ENCODE measurements at regions not wholly inside any gene's neighbourhood (a gene's known extent, or its start where the extent isn't known, plus 50 kb on each side); places are given as distances from the start of the nearest gene placed in this dataset.
"Not testable (repeated sequence)": the region's sequence is repeated elsewhere in the genome, so short reads cannot be mapped to it uniquely, and the experiment has no call there.

- no peak for TF ChIP-seq CTCF (conservative IDR thresholded peaks at IDR 0.05; ENCODE audit: low read depth, low read length)
- H3K4me3 ChIP-seq (ENCODE audit: low read length): no peak overlapping the region
- no peak for DNase-seq (ENCODE audit: low read depth)
Observed at GRCh38 chr3:137687181-137687879, 76.8 kb upstream of the SOX14 start.

GRCh38 chr3:137692803-137693431 is 71.2 kb upstream of the SOX14 start:
- TF ChIP-seq CTCF (conservative IDR thresholded peaks at IDR 0.05; ENCODE audit: low read depth, low read length): no peak
- DNase-seq (ENCODE audit: low read depth): no peak
- H3K4me3 ChIP-seq (ENCODE audit: low read length): no peak overlapping the region

- TF ChIP-seq CTCF (conservative IDR thresholded peaks at IDR 0.05; ENCODE audit: low read depth, low read length): no peak
- no peak for DNase-seq (ENCODE audit: low read depth)
- no peak overlapping the region for H3K4me3 ChIP-seq (ENCODE audit: low read length)
Observed at GRCh38 chr3:137693791-137694190, 70.3 kb upstream of the SOX14 start.

GRCh38 chr3:137694836-137695235 is 69.3 kb upstream of the SOX14 start:
- no peak for TF ChIP-seq CTCF (conservative IDR thresholded peaks at IDR 0.05; ENCODE audit: low read depth, low read length)
- no peak overlapping the region for H3K4me3 ChIP-seq (ENCODE audit: low read length)
- DNase-seq (ENCODE audit: low read depth): no peak

GRCh38 chr3:137695351-137695750 is 68.8 kb upstream of the SOX14 start:
- H3K4me3 ChIP-seq (ENCODE audit: low read length): no peak overlapping the region
- no peak for DNase-seq (ENCODE audit: low read depth)
- no peak for TF ChIP-seq CTCF (conservative IDR thresholded peaks at IDR 0.05; ENCODE audit: low read depth, low read length)

- no peak for DNase-seq (ENCODE audit: low read depth)
- H3K4me3 ChIP-seq (ENCODE audit: low read length): no peak overlapping the region
- no peak for TF ChIP-seq CTCF (conservative IDR thresholded peaks at IDR 0.05; ENCODE audit: low read depth, low read length)
Observed at GRCh38 chr3:137709011-137709601, 55.0 kb upstream of the SOX14 start.

GRCh38 chr3:137713965-137714364 is 50.1 kb upstream of the SOX14 start:
- H3K4me3 ChIP-seq (ENCODE audit: low read length); DNase-seq (ENCODE audit: low read depth): not testable (repeated sequence)

Data from retinal pigment epithelial cell (primary cell).